Medulla oblongata (tissue), 1 donor: ENCODE measurements at regions not wholly inside any gene's neighbourhood (a gene's known extent, or its start where the extent isn't known, plus 50 kb on each side); places are given as distances from the start of the nearest gene placed in this dataset.
"Not testable (repeated sequence)": the region's sequence is repeated elsewhere in the genome, so short reads cannot be mapped to it uniquely, and the experiment has no call there.

ENCODE experiments used
- DNase-seq: peaks from one replicate; pipeline ENCODE4 v3.0.0-alpha.2; 2015; ENCODE audit errors: extremely low spot score

DNA sequence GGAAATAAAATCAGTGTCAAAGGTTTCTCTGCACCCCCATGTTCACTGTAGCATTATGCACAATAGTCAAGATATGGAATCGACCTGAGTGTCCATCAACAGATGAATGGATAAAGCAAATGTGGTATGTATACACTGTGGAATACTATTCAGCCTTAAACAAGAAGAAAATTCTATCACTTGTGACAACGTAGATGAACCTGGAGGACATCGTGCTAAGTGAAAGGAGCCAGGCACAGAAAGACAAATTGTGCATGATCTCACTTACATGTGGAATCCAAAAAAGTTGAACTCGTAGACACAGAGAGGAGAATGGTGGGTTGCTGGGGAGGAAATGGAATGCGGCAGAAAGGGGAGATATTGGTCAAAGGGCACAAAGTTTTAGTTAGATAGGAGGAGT lies 136.3 kb upstream of the ESR1 start:
- DNase-seq = no peak

DNA sequence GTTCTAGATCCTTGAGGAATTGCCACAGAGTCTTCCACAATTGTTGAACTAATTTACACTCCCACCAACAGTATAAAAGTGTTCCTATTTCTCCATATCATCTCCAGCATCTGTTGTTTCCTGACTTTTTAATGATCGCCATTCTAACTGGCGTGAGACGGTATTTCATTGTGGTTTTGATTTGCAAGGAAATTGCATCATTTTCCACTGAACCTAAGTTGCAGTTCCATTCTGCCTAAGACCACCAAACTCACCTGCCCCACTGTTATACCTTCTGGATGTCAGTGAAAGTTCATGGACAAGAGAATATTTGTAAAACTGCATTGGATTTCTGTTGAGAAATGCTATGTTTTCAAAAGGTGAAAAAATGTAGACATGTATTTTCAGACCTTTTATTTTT lies 132.9 kb upstream of the ESR1 start:
- no peak for DNase-seq

DNA sequence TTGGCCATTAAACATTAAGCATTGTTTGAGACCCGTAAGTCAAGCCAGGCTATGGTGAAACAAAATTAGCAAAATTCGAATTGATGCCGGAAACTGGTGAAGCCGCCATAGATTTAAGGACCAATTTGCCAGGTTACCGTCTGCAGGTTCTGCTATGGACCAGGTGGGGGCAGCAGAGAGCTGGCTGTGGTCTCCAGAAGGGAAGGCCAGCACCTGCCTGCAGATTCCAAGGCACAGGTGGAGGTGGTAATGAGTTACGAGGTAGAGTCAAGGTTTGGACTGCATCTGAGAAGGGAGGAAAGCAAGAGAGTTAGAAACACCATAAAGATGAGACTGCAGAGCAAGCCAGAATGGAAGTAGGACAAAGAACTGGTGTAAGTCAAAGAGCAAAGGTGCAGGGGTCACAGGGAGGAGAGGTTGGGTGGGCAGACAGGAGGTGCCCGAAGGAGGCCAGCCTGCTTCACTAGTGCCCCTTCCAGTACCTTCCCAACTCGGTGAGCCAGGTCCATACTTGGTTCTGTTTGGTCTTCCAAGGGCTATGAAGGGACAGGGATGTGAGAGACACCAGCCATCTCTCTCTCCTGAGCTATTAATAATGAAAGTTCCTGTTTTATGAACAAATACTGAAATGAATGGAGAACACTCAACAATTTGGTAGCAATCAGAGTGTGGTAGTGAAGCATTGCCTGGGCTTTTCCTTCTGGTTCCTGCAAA lies 131.6 kb upstream of the ESR1 start:
- no peak for DNase-seq

DNA sequence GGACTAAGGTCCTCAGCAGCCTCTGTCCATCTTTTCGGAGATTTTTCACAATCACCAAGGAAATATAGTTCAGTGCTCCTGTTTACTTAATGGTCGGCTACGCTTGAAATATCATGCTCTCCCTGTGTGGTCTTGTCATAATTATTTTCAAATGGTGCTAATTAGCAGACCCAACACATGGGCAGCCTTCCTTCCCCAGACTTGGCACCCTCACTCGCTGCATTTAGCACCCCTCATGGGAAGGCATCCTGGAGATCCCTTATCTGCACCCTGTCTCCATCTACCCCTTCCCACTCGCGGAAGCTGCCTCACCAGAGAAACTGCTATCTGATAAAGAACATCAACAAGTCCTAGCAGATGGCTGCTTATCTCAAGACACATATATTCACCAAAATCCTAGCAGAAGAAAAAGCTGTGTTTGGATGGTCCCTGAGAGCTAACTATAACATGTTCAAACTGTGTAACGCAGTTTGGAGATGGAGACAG lies 131.0 kb upstream of the ESR1 start:
- DNase-seq = no peak

DNA sequence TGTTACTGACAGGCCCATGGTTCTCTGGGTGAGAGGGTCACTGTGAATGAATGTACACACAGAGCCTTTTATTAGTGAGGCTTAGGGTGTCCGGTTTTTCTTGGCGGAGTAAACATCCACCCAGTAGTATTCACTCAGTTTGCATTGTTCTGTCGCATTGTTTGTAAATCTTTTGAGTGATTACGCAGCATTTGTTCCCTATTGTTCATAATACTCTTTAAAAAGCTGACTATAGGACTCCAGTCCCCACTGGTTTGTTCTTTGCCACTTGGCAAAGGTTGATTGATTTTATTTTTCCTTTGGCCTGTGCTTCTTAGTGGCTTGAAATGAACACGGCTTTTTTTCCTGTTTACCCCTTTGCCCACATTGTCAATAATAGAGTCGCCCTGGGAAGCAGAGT lies 130.1 kb upstream of the ESR1 start:
- DNase-seq = no peak

DNA sequence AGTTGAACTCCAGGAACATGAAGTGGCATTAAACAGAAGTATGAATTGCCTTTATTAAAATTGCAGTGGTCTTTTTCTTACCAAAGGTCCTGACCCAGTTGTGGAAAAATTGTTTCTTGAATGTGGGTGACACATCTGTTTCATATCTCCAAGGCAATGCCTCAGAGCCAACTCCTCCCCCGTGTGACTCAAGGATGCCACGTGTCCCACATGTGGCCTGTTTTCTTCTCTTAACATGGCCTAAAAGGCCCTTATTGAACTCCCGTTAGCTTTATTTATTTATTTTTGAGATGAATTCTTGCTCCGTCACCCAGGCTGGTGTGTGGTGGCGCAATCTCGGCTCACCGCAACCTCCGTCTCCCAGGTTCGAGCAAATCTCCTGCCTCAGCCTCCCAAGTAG lies 128.4 kb upstream of the ESR1 start:
- DNase-seq = no peak

DNA sequence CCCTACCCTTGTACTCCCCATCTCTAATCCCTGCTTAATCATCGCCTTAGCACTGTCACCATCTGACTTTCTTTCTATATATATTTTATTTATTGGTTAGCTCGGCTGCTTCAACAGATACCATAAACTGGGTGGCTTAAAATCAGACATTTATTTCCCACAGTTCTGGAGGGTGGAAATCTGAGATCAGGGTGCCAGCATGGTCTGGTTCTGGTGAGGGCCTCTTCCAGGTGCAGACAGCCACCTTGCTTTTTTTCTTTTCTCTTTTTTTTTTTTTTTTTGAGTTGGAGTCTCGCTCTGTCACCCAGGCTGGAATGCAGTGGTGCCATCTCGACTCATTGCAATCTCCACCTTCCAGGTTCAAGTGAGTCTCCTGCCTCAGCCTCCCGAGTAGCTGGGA lies 127.5 kb upstream of the ESR1 start:
- no peak for DNase-seq

DNA sequence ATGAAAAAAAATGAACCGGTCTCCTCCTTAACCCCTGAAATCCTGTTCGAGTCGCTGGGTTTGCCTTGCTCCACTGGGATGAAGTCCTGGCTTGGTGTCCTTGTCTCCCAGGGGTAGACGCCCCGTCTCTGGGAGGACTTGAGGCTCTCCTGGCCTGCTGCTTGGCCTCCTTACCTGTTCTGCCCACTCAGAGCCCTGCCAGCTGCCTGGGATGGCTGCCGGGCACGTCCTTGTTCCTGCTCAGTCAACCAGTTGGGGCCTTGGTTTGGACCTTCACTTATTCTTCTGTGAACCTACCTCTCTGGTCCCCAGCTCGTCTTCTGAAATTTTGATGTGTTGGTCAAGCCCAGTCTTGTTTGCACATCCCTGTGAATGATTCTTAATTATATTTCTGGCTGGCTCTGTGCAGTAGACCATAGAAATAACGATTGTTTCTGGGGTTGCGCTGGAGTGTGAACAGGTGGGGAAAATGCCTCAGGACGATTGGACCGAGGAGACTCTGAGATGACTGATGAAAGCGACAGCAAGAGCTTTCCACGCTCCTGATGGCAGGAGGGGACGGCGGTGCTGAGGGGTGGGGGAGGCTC lies 126.5 kb upstream of the ESR1 start:
- DNase-seq = no peak

DNA sequence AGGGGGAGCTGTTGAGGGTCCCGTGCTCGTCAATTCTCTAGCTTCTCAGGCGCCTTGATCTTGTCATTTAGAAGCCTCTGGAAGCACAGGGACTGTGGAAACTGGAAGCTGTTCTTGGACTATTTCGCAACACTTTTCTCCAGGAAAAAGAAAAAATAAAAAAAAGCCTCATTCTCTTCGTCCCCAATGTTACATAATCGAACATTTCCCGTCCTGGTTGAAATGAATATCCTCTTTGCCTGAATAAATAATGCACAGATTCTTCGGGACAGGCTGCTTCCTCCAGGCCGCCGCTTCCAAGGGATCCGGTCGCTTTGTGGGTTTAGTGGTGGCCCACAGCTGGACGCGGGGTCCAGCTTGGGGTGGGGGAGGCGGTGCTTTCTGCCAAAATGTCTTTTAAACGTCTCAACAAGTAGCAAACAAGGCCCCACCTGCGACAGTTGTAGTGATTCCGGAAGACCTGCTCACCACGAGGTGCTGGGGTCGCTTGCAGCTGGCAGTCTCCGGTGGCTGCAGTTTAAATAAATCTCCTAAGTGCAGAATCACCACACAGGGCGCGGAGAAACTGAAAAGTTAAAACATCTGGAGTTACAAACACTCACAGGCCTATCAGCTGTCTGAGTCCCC lies 125.9 kb upstream of the ESR1 start:
- no peak for DNase-seq

DNA sequence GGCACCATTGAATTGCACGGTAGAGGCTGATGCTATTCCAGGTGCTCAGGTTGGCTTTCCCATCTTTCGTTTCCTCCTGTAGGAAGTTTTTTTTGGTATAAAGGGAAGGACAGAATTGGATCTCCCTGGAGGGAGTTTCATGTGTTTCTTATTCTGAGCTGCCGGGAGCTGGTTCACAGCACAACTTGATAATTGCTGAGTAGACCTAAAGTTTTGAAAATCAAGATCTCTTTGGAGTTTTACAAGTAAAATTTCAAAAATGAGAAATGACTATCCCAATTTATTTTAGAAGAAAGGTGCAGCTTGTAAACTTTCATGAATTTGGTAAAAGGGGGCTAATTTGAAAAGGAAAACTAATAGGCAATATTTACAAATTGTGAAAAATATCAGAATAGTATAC lies 125.2 kb upstream of the ESR1 start:
- DNase-seq = no peak

DNA sequence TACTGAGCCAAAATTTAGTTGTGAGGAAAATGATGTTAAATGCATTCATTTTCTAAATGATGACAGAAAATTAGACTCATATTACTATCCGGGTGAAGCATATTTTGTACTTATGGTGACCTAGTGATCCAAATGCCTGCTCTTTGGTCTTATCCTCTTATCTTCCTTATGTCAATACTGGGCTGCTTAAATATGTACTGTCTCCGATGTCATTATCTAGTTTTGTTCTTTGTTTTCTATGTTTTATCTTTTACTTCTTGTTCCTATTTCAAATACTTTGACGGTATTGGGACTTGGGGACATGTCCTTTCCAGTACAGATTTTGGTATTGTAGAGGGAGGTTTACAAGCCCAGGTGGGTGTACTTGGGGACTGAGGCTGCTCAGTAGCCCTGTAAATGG lies 124.6 kb upstream of the ESR1 start:
- DNase-seq = no peak

DNA sequence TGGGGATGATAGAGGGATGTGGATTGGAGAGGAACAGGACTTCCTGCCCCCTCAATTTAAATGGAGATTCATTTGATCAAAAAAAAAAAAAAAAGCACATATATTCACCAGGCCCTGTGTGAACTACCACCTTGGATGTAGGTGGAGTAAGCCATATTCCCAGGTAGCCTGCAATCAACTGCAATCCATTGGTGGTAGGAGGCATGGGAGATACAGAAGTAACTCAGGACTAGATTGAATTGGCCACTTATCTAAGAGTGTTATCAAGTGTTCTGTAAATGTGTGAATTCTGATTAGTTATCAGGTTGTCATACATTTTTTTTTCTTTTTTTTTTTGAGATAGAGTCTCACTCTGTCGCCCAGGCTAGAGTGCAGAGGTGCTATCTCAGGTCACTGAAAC lies 124.1 kb upstream of the ESR1 start:
- DNase-seq = no peak

DNA sequence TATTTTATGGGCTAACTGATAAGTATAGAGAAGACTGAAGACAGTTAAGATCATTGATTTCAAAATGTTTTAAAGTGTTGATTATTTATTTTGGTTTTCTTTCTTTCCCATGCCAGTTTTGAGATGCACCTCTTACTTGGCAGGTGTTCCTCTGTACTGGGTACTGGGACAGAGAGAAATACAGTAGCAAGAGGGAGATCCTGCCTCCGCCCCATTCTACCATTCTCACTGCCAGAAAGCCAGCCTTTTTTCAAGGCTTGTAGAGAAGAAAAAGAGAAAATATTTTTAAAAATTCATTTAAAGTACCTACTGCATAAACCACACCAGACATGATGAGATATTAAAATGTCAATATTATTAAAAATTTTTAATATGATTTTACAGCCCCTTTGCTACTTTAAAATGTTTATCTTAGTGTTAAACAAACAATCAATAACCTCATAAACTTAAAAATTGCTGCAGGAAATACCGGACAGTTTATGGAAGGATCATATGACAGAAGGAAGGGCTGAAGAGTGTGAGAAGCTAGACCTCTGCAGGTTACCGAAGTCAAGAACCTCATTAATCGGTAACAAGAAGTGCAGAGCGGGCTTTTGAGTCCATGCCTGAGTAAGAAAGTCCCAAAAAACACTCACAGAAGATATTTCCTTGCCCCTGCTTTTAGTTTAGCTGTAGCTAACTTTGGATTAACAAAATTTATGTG lies 117.8 kb upstream of the ESR1 start:
- DNase-seq = no peak

DNA sequence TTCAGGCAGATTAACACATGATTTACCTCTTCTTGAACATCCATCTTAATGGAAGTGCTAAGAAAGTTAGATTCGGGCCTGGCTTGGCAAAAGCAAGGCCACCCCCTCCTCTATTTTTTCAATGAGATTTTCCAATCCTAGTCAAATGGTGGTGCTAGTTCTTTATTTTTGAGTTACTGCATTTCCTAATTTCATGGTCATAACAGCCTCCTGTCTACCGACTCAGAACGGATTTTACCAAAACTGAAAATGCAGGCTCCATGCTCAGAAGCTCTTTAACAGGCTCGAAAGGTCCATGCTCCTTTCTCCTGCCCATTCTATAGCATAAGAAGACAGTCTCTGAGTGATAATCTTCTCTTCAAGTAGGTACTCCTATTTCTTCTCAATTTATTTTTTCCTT lies 117.2 kb upstream of the ESR1 start:
- peak; percentile 60 for DNase-seq

DNA sequence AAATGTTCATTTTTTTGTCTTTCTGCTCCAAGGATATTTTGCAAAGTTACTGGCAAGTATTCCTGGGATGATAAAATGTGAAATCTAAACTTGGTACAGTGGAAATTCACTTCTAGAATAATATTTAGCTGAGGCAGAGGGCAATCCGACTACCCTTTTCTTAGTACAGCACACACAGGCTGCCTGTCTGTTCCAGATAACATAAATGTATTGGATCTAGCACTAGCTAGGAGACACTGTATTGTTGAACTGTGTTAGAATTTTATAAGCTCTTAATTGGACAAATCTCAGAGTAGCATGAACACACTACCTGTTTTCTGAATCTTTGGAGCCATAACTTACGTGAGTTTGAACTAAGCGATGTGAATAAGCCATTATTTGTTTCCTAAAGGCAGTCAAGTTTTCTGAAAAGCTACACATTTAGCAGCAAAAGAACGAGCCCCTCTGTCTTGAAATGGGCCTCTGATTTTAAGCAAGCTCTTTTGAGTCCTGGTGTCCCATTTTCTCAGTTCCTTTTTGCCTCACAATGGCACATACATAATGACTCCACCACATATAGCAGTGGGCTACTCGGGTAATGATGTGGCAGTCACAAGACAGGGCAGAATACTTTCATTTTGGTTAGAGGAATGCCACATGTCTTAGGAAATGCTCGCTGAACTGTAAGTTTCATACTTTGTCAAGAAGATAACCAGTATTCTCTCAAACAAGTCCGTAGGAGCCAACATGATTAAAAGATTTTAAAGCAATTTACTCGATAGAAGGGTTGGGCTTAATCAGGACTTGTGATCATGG lies 116.5 kb upstream of the ESR1 start:
- peak; percentile 82 for DNase-seq

DNA sequence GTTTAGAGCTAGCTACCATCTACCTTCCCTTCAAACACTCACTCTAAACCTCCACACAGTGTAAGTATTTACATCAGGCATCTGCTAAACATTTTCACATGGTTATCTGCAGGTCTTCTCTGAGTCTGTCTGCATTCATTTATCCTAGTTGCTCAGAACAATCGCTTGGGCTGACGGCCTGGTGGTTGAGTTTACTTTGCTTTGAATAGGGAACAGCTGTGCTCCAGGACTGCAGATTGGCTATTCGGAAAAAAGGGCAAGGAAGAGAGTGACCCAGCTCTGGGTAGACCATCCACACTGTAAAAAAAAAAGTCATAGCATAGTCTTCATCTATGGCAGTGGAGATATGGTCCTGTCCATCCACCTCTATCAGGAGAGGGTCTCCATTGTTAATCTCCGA lies 115.3 kb upstream of the ESR1 start:
- DNase-seq = no peak

DNA sequence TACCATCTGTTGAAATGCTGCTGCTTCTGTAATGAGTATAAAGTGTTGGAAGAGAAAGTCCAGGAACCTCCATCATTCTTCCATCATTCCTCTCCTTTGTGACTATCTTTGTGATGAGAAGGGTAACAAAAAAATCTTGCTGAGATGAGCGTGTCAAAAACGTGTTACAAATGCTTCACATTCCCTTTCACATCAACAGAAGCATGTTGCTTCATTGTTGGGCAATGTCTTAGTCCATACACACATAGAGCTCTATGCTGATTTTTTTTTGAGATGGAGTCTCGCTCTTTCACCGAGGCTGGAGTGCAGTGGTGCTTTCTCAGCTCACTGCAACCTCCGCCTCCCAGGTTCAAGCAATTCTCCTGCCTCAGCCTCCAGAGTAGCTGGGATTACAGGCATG lies 114.1 kb upstream of the ESR1 start:
- DNase-seq = no peak

DNA sequence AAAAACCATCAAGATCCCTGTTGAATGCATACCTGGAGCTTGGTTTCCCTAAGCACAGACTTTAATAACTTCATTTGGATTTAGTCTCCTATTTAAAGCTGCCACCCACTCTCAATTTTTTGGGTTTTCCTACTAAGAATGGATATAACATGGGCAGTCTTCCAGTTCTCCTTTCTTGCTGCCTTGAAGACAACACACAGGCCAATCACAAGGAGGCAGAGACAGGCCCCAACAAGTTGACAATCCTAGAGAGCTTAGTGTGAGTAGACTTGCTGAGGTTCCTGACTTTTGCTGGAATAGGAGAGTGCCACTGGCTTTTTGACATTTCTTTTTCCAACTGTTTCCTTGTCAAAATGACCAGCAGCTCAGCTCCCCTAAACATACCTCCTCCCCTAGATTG lies 112.3 kb upstream of the ESR1 start:
- DNase-seq = no peak

DNA sequence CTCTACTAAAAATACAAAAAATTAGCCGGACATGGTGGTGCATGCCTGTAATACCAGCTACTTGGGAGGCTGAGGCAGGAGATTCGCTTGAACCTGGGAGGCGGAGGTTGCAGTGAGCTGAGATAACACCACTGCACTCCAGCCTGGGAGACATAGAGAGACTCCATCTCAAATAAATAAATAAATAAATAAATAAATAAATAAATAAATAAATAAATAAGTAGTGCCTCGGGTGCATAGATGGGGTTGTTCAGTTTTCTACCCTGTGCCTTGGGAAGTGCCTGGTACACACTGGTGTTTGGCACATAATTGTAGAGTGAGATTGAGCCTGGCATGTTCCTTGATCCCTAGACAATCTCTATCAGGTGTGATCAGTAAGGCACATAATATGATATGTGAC lies 111.2 kb upstream of the ESR1 start:
- not testable (repeated sequence) for DNase-seq

DNA sequence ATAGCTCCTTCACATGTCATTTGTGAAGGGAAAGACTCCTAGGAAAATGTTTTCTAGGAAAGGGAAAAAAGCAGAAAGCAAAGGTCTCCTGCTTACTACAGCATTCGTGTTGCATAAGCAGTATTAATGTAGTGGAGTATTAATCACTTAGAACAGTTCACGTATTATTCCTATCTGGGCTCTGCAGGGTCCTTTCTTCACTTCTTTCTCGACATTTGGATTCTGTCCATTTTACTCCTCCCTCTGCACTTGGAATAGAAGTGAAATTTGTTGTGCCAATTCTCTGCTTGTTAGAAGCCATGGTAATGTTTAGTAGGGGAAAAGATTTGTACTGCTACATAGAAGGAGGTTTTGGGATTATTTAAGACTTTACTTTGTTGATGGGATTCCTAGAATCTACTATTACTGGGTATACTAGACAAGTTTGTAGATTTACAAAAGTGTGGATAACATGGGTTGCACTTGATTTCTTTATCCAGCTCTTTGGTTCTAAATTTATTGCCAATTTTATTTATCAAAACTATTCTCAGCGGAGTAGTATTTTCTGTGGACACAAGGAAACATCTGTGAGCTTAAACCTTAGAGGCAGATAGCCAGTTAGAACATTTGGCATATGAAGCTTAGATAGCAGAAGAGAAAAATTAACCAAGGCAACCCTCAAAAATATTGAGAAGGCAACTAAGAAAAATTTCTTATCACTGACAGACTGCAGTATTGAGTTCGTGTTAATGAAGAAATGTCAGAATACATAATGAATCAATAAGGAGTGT lies 108.4 kb upstream of the ESR1 start:
- no peak for DNase-seq

DNA sequence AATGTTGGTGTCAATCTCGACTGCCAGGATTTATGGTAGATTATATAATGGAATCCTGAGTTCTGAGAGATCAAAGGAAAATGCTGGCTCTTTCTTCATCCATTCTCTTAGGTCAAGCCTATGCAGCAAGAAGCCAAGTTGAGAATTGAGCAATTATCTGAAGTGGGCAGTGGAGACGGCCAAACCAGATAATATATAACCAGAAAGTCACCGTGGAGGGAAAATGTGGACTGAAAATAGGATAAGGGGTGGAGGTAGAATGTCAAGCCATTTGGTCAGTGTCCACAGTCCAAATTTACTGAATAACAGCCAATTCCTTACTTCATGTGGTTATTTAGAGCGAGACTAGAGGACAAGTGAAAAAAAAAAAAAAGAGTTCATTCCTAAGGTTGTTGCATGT lies 107.8 kb upstream of the ESR1 start:
- DNase-seq = no peak
